IMR-90 (cell line): ENCODE measurements at regions not wholly inside any gene's neighbourhood (a gene's known extent, or its start where the extent isn't known, plus 50 kb on each side); places are given as distances from the start of the nearest gene placed in this dataset.

Experiments used
- ATAC-seq: fragments of 200-7000 bp; cut with Tn5 transposase; 2 replicates; pipeline ENCODE4 v1.9.1; 2020; ENCODE audit warnings: low read depth, mild to moderate bottlenecking, moderate library complexity
- BruUV-seq: library from RNA; stranded (reverse); fragments of 400-500 nt; replicated peaks from 2 replicates; lab custom pipeline; 2021; lab: Mats Ljungman, UMichigan
- CTCF ChIA-PET: fragments of 300-600 bp; formaldehyde crosslinking; extraction: SDS; loops from one replicate; lab custom pipeline; 2021; ENCODE audit warnings: antibody characterized with exemption; lab: Yijun Ruan, JAX
- POLR2A ChIA-PET: fragments of 300-600 bp; sonication (Branson Sonifier 250); formaldehyde crosslinking; loops from one replicate; lab custom pipeline; 2022; ENCODE audit warnings: antibody characterized with exemption; ENCODE audit not compliant: unreplicated experiment; lab: Charles Lee
- DNase-seq: peaks from one replicate; pipeline ENCODE4 v3.0.0; 2013
- H2AFZ ChIP-seq: replicated peaks from 2 replicates; pipeline ENCODE3; 2013; ENCODE audit warnings: low read length, mild to moderate bottlenecking; ENCODE audit not compliant: poor library complexity
- H2AK5ac ChIP-seq: 2 replicates; pipeline ENCODE4 v1.6.1; 2013; ENCODE audit warnings: low read depth, low read length, inconsistent platforms
- H2AK9ac ChIP-seq: replicated peaks from 2 replicates; pipeline ENCODE3; 2013; ENCODE audit warnings: mild to moderate bottlenecking, low read depth, low read length, moderate library complexity; ENCODE audit not compliant: poor library complexity
- H2BK120ac ChIP-seq: 2 replicates; pipeline ENCODE4 v1.6.1; 2013; ENCODE audit warnings: low read depth, low read length, inconsistent platforms
- H2BK15ac ChIP-seq: 3 replicates; pipeline ENCODE4 v1.6.1; 2013; ENCODE audit warnings: low read depth, low read length, inconsistent platforms
- H2BK20ac ChIP-seq: 2 replicates; pipeline ENCODE4 v1.6.1; 2013; ENCODE audit warnings: low read depth, mild to moderate bottlenecking, inconsistent platforms, low read length, moderate library complexity
- H2BK5ac ChIP-seq: 2 replicates; pipeline ENCODE4 v1.6.1; 2013; ENCODE audit warnings: mild to moderate bottlenecking, low read depth, low read length, inconsistent platforms; ENCODE audit not compliant: poor library complexity, severe bottlenecking
- H3K14ac ChIP-seq: replicated peaks from 2 replicates; pipeline ENCODE4 v1.6.1; 2013; ENCODE audit warnings: low read depth, low read length, inconsistent platforms
- H3K18ac ChIP-seq: 2 replicates; pipeline ENCODE4 v1.6.1; 2013; ENCODE audit warnings: low read depth, low read length, control low read depth
- H3K23ac ChIP-seq: 2 replicates; pipeline ENCODE4 v1.6.1; 2013; ENCODE audit warnings: low read depth, low read length, inconsistent platforms
- H3K27ac ChIP-seq: 2 replicates; pipeline ENCODE4 v1.5.1; 2013; ENCODE audit warnings: mild to moderate bottlenecking, control low read depth, low read length; ENCODE audit not compliant: insufficient read depth
- H3K27me3 ChIP-seq: 2 replicates; pipeline ENCODE4 v1.6.1; 2013; ENCODE audit warnings: low read length; ENCODE audit not compliant: control insufficient read depth, insufficient read depth
- H3K36me3 ChIP-seq: 2 replicates; pipeline ENCODE4 v1.6.1; 2013; ENCODE audit warnings: low read length, mixed read lengths; ENCODE audit not compliant: control insufficient read depth, insufficient read depth
- H3K4ac ChIP-seq: 2 replicates; pipeline ENCODE4 v1.6.1; 2013; ENCODE audit warnings: low read depth, low read length, inconsistent platforms
- H3K4me1 ChIP-seq: 2 replicates; pipeline ENCODE4 v1.6.1; 2013; ENCODE audit warnings: low read length, mixed read lengths; ENCODE audit not compliant: control insufficient read depth, insufficient read depth
- H3K4me2 ChIP-seq: 2 replicates; pipeline ENCODE4 v1.6.1; 2013; ENCODE audit warnings: low read depth, mild to moderate bottlenecking, control low read depth, low read length, moderate library complexity
- H3K4me3 ChIP-seq: 2 replicates; pipeline ENCODE4 v1.5.1; 2013; ENCODE audit warnings: low read depth, mild to moderate bottlenecking, control low read depth, low read length, moderate library complexity; ENCODE audit not compliant: insufficient read depth
- H3K56ac ChIP-seq: 2 replicates; pipeline ENCODE4 v1.6.1; 2013; ENCODE audit warnings: low read length, inconsistent platforms; ENCODE audit not compliant: insufficient read depth; ENCODE audit errors: extremely low read depth
- H3K79me1 ChIP-seq, 2 experiments: 2 replicates each; pipeline ENCODE4 v1.6.1; 2013; ENCODE audit warnings: low read length in 2 of 2, inconsistent platforms in 1 of 2, low read depth in 1 of 2
- H3K9ac ChIP-seq: 2 replicates; pipeline ENCODE4 v1.6.1; 2013; ENCODE audit warnings: low read depth, low read length, control low read depth
- H3K9me1 ChIP-seq: 2 replicates; pipeline ENCODE4 v1.6.1; 2013; ENCODE audit warnings: low read length, inconsistent platforms; ENCODE audit not compliant: insufficient read depth
- H3K9me3 ChIP-seq: 2 replicates; pipeline ENCODE4 v1.6.1; 2013; ENCODE audit warnings: low read length; ENCODE audit not compliant: control insufficient read depth, insufficient read depth
- H4K20me1 ChIP-seq: 2 replicates; pipeline ENCODE4 v1.6.1; 2013; ENCODE audit warnings: low read length, inconsistent platforms; ENCODE audit not compliant: insufficient read depth
- H4K5ac ChIP-seq: 2 replicates; pipeline ENCODE4 v1.6.1; 2013; ENCODE audit warnings: mild to moderate bottlenecking, low read depth, low read length, control low read depth
- H4K8ac ChIP-seq, 2 experiments: 2 replicates each; pipeline ENCODE4 v1.6.1; 2013; ENCODE audit warnings: low read depth in 2 of 2, low read length in 2 of 2, control low read depth in 1 of 2, inconsistent platforms in 1 of 2
- H4K91ac ChIP-seq: 2 replicates; pipeline ENCODE4 v1.6.1; 2013; ENCODE audit warnings: low read depth, low read length, inconsistent platforms; ENCODE audit not compliant: insufficient read depth
- BHLHE40 ChIP-seq: fragments of 150-350 bp; IDR thresholded peaks from 2 replicates; pipeline ENCODE4 v1.6.1; 2016; ENCODE audit warnings: mild to moderate bottlenecking, low read depth, low read length
- CEBPB ChIP-seq: IDR thresholded peaks from 2 replicates; pipeline ENCODE4 v1.6.1; 2012; ENCODE audit warnings: low read depth, low read length, improper control_type of control experiment
- CHD1 ChIP-seq: IDR thresholded peaks from 2 replicates; pipeline ENCODE4 v1.6.1; 2012; ENCODE audit warnings: low read depth, low read length, improper control_type of control experiment
- CTCF ChIP-seq: conservative IDR thresholded peaks from 2 replicates; pipeline ENCODE4 v1.5.1; 2012; ENCODE audit warnings: mild to moderate bottlenecking, low read depth, low read length, improper control_type of control experiment
- ELK1 ChIP-seq: fragments of 150-350 bp; IDR thresholded peaks from 2 replicates; pipeline ENCODE4 v1.6.1; 2016; ENCODE audit warnings: low read depth, mild to moderate bottlenecking, low read length, moderate library complexity, borderline replicate concordance
- FOS ChIP-seq: fragments of 150-350 bp; IDR thresholded peaks from 2 replicates; pipeline ENCODE4 v1.6.1; 2016; ENCODE audit warnings: low read depth, low read length
- MAFK ChIP-seq: IDR thresholded peaks from 2 replicates; pipeline ENCODE4 v1.6.1; 2012; ENCODE audit warnings: low read depth, low read length, improper control_type of control experiment
- MAZ ChIP-seq: IDR thresholded peaks from 2 replicates; pipeline ENCODE4 v1.6.1; 2012; ENCODE audit warnings: low read depth, mild to moderate bottlenecking, low read length, improper control_type of control experiment, moderate library complexity, borderline replicate concordance
- MXI1 ChIP-seq: IDR thresholded peaks from 2 replicates; pipeline ENCODE4 v1.6.1; 2012; ENCODE audit warnings: low read depth, mild to moderate bottlenecking, low read length, moderate library complexity, borderline replicate concordance
- NFE2L2 ChIP-seq: fragments of 150-350 bp; IDR thresholded peaks from 2 replicates; pipeline ENCODE4 v1.6.1; 2016; ENCODE audit warnings: low read depth, mild to moderate bottlenecking, low read length
- POLR2A ChIP-seq: IDR thresholded peaks from 2 replicates; pipeline ENCODE4 v1.6.1; 2012; ENCODE audit warnings: mild to moderate bottlenecking, low read depth, low read length
- RAD21 ChIP-seq: IDR thresholded peaks from 2 replicates; pipeline ENCODE4 v1.6.1; 2012; ENCODE audit warnings: low read length, improper control_type of control experiment
- RCOR1 ChIP-seq: IDR thresholded peaks from 2 replicates; pipeline ENCODE4 v1.6.1; 2012; ENCODE audit warnings: mild to moderate bottlenecking, low read length, improper control_type of control experiment; ENCODE audit not compliant: insufficient replicate concordance
- RFX5 ChIP-seq: IDR thresholded peaks from 2 replicates; pipeline ENCODE4 v1.8.0; 2012; ENCODE audit warnings: low read depth, mild to moderate bottlenecking, low read length, moderate library complexity
- SMC3 ChIP-seq: fragments of 150-350 bp; IDR thresholded peaks from 2 replicates; pipeline ENCODE4 v1.6.1; 2016; ENCODE audit warnings: low read depth, mild to moderate bottlenecking, antibody characterized with exemption, low read length, moderate library complexity
- USF2 ChIP-seq: fragments of 150-350 bp; IDR thresholded peaks from 2 replicates; pipeline ENCODE4 v1.6.1; 2017; ENCODE audit warnings: mild to moderate bottlenecking, antibody characterized with exemption, low read length, low read depth
- dilution Hi-C: fragments of 300-500 bp; cut with HindIII; formaldehyde crosslinking; loops from one replicate; pipeline ENCODE4 v1.14.3; 2018; ENCODE audit warnings: low sequenced_read_pairs; ENCODE audit not compliant: unreplicated experiment
- in situ Hi-C: fragments of 300-500 bp; cut with MboI; formaldehyde crosslinking; loops from 3 replicates; pipeline ENCODE4 v1.14.3; 2019; ENCODE audit warnings: low sequenced_read_pairs, inconsistent platforms, mixed read lengths
- intact Hi-C: fragments of 100-400 bp; cut with micrococcal nuclease; formaldehyde crosslinking; loops from 2 replicates; pipeline ENCODE4 v1.10.0; 2022

DNA sequence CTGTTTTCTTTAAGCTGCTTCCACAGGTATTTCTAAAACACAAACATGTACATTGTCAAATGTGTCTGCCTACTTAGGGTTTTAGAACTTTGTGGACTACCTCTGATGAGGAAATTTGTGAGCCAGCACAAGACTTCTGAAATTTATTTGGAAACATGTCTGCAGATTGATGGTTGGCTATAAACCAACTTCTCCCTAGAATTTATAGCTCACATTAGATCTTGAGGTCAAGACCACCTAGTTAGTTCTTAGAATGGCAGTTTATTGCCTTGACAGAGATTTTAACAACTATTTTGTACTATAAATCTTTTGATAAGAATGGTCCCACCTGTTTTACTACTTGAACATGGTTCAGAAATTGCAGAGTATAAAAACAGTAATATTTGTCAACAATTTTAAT is 72.7 kb upstream of the AADAT start:
- Histone ChIP-seq H3K36me3 (no peaks in the 10 kb centered on the region), H3K18ac (no peak overlapping the region), H3K23ac (no peak overlapping the region), H2BK20ac (no peak overlapping the region), H3K56ac (no peak overlapping the region), H3K9me1 (no peaks in the 10 kb centered on the region), H3K27me3 (no peaks in the 10 kb centered on the region), H3K4me3 (no peak overlapping the region), H2BK15ac (no peak overlapping the region), H3K14ac (no peak overlapping the region), H3K4me2 (no peak overlapping the region), H2AFZ (no peak overlapping the region), H4K5ac (no peak overlapping the region), H2BK5ac (no peak overlapping the region), H3K4me1 (no peaks in the 10 kb centered on the region), H3K27ac (no peak overlapping the region), H3K9me3 (0 out of 2 replicates have a peak, but pooled peaks cover 5% of the 10 kb centered on the region), H3K79me1 (no peaks in the 10 kb centered on the region), H2AK5ac (no peak overlapping the region), H4K91ac (no peak overlapping the region), H4K8ac (no peak overlapping the region), H4K20me1 (no peaks in the 10 kb centered on the region), H3K4ac (no peak overlapping the region), H2AK9ac (no peak overlapping the region), H2BK120ac (no peak overlapping the region), H3K9ac (no peak overlapping the region)
- intact Hi-C loops (no loop called here), dilution Hi-C loops (no loop called here), in situ Hi-C loops (no loop called here)
- CTCF ChIA-PET = no interaction called here
- DNase-seq = no peak
- no TSS peak for BruUV-seq
- ATAC-seq = no peak
- POLR2A ChIA-PET = no interaction called here
- TF ChIP-seq USF2 = no peak
- no peak for TF ChIP-seq CHD1
- TF ChIP-seq MAFK = no peak
- TF ChIP-seq NFE2L2 = no peak
- no peak for TF ChIP-seq MXI1
- no peak for TF ChIP-seq CTCF
- no peak for TF ChIP-seq RAD21
- TF ChIP-seq BHLHE40 = no peak
- TF ChIP-seq SMC3 = no peak
- TF ChIP-seq MAZ = no peak
- no peak for TF ChIP-seq RFX5
- no peak for TF ChIP-seq FOS
- TF ChIP-seq CEBPB = no peak
- TF ChIP-seq POLR2A = no peak
- no peak for TF ChIP-seq ELK1
- no peak for TF ChIP-seq RCOR1
